Fibroblast of lung (primary cell): ENCODE measurements at regions not wholly inside any gene's neighbourhood (a gene's known extent, or its start where the extent isn't known, plus 50 kb on each side); places are given as distances from the start of the nearest gene placed in this dataset.

ENCODE experiments used
- EZH2 ChIP-seq: IDR thresholded peaks from 2 replicates; pipeline ENCODE4 v1.5.1; 2012; ENCODE audit warnings: low read length, control low read depth, mild to moderate bottlenecking; ENCODE audit errors: missing control alignments
- TF ChIP-seq, protein P1 (sequence below), 2 donors: IDR thresholded peaks in 1 of 2; conservative IDR thresholded peaks in 1 of 2; 1 replicate in 1 of 2; 2 replicates in 1 of 2; pipeline ENCODE4 v1.5.1; 2011 to 2012; ENCODE audit warnings: low read length in 2 of 2, control low read depth in 1 of 2, inconsistent platforms in 1 of 2, low read depth in 1 of 2, mild to moderate bottlenecking in 1 of 2

DNA sequence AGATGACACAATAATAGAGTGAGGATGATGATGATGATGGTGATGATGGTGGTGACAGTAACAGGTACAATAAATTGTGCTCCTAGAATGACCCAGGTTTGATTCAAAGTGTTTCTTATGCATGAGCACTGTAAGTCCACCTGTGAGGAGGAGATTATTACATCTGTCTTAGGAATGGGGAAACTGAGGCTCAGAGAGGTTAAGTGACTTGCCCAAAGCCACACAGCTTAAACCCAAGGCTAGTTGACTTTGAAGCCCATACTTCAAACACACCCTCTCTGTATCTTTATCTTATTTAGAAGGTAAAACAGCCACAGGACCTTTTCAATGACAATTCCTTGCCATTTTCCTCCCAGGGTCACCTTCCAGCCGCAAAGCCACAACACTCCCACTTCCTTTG, 88.9 kb downstream of the MIAT start:
- TF ChIP-seq, protein P1, sequence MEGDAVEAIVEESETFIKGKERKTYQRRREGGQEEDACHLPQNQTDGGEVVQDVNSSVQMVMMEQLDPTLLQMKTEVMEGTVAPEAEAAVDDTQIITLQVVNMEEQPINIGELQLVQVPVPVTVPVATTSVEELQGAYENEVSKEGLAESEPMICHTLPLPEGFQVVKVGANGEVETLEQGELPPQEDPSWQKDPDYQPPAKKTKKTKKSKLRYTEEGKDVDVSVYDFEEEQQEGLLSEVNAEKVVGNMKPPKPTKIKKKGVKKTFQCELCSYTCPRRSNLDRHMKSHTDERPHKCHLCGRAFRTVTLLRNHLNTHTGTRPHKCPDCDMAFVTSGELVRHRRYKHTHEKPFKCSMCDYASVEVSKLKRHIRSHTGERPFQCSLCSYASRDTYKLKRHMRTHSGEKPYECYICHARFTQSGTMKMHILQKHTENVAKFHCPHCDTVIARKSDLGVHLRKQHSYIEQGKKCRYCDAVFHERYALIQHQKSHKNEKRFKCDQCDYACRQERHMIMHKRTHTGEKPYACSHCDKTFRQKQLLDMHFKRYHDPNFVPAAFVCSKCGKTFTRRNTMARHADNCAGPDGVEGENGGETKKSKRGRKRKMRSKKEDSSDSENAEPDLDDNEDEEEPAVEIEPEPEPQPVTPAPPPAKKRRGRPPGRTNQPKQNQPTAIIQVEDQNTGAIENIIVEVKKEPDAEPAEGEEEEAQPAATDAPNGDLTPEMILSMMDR (conservative IDR thresholded peaks at IDR 0.05 in 1 of 2, IDR thresholded peaks at IDR 0.05 in 1 of 2; ENCODE audit: low read depth in 1 of 2, low read length in 2 of 2), result no peak
- TF ChIP-seq EZH2, result no peak
